Chondrocyte (in vitro differentiated cells): ENCODE measurements at regions not wholly inside any gene's neighbourhood (a gene's known extent, or its start where the extent isn't known, plus 50 kb on each side); places are given as distances from the start of the nearest gene placed in this dataset.

Experiments used
- DNase-seq: peaks from one replicate; pipeline ENCODE4 v3.0.0; 2021; ENCODE audit warnings: mixed read lengths, low spot score
- H3K27ac Mint-ChIP-seq: one replicate; pipeline ENCODE4 v1.8.0; 2021; ENCODE audit warnings: mild to moderate bottlenecking, moderate library complexity, mixed read lengths; ENCODE audit not compliant: unreplicated experiment
- H3K27me3 Mint-ChIP-seq: 2 replicates; pipeline ENCODE4 v1.8.0; 2021; ENCODE audit warnings: low read depth, mixed read lengths
- H3K36me3 Mint-ChIP-seq: 2 replicates; pipeline ENCODE4 v1.8.0; 2021; ENCODE audit warnings: low read depth, mixed read lengths
- H3K4me1 Mint-ChIP-seq: 2 replicates; pipeline ENCODE4 v1.8.0; 2021; ENCODE audit warnings: low read depth, mild to moderate bottlenecking, mixed read lengths
- H3K4me3 Mint-ChIP-seq: one replicate; pipeline ENCODE4 v1.8.0; 2021; ENCODE audit warnings: mild to moderate bottlenecking, moderate library complexity, mixed read lengths; ENCODE audit not compliant: unreplicated experiment
- H3K9me3 Mint-ChIP-seq: 2 replicates; pipeline ENCODE4 v1.8.0; 2021; ENCODE audit warnings: low read depth, mixed read lengths
- CTCF ChIP-seq: fragments of 200-600 bp; sonication (generic); IDR thresholded peaks from 2 replicates; pipeline ENCODE4 v1.5.0; 2021; ENCODE audit warnings: antibody characterized with exemption, mild to moderate bottlenecking, moderate library complexity

GRCh38 chr1:83717785-83718184, 281.1 kb downstream of the TTLL7 start:
- Mint-ChIP-seq H3K36me3 (no peaks in the 10 kb centered on the region), H3K27me3 (no peaks in the 10 kb centered on the region), H3K4me1 (no peaks in the 10 kb centered on the region), H3K4me3 (no peak overlapping the region), H3K9me3 (no peaks in the 10 kb centered on the region), H3K27ac (no peak overlapping the region)
- TF ChIP-seq CTCF, result no peak
- no peak for DNase-seq

DNA sequence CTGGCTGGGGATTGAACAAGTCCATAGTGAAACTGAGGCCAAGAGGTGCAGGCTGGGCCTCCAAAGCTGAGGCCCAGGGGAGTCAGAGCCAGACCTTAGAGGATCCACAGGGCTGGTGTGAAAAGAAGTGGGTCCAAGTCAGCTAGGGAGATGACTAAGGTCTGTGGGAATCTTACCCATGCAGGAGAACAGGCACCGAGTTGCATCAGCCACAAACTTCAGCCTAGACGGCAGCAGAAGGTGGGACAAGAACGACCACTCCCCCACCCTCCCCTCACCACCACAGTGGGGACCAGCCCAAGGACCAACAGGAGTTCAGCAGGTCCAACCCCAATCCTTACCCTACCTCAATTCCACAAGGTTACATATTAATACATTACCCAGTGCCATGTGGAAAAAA, 282.3 kb downstream of the TTLL7 start:
- no peak for DNase-seq
- TF ChIP-seq CTCF, result no peak
- Mint-ChIP-seq H3K27ac (no peak overlapping the region), H3K4me3 (no peak overlapping the region), H3K36me3 (no peaks in the 10 kb centered on the region), H3K4me1 (no peaks in the 10 kb centered on the region), H3K9me3 (no peaks in the 10 kb centered on the region), H3K27me3 (no peaks in the 10 kb centered on the region)

GRCh38 chr1:83715550-83715949, 283.4 kb downstream of the TTLL7 start:
- Mint-ChIP-seq H3K36me3 (no peaks in the 10 kb centered on the region), H3K27ac (no peak overlapping the region), H3K9me3 (no peaks in the 10 kb centered on the region), H3K27me3 (no peaks in the 10 kb centered on the region), H3K4me3 (no peak overlapping the region), H3K4me1 (peaks cover 1% of the 10 kb centered on the region)
- no peak for DNase-seq
- no peak for TF ChIP-seq CTCF

DNA sequence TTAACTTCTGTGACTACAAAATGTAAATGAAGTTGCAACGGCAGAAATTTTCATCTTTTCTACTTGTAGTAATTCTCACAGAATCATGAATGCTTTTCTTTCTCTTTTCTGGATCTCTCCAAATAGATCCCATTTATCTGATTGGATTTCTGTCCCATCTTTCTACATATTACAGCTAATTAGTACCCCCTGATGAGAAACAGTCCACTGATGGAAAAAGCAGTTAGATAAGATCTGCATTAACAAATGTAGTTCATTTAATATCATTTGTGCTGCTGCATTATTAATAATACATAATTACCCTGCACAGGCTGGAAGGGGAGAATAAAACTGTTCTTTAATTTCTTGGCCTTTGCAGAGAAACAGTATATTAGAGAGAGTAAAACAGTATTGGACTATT, 289.3 kb downstream of the TTLL7 start:
- H3K4me1 Mint-ChIP-seq, result peaks cover 2% of the 10 kb centered on the region
- no peaks in the 10 kb centered on the region for H3K9me3 Mint-ChIP-seq
- H3K27ac Mint-ChIP-seq, result no peak overlapping the region
- no peak overlapping the region for H3K4me3 Mint-ChIP-seq
- DNase-seq, result no peak
- no peak for TF ChIP-seq CTCF
- no peaks in the 10 kb centered on the region for H3K27me3 Mint-ChIP-seq
- H3K36me3 Mint-ChIP-seq, result no peaks in the 10 kb centered on the region

GRCh38 chr1:83706354-83706938, 292.5 kb downstream of the TTLL7 start:
- no peaks in the 10 kb centered on the region for H3K27me3 Mint-ChIP-seq
- no peaks in the 10 kb centered on the region for H3K9me3 Mint-ChIP-seq
- no peak overlapping the region for H3K27ac Mint-ChIP-seq
- peaks cover 2% of the 10 kb centered on the region for H3K4me1 Mint-ChIP-seq
- DNase-seq, result no peak
- TF ChIP-seq CTCF, result no peak
- H3K4me3 Mint-ChIP-seq, result no peak overlapping the region
- H3K36me3 Mint-ChIP-seq, result no peaks in the 10 kb centered on the region
